ENCODE measurements at regions not wholly inside any gene's neighbourhood (a gene's known extent, or its start where the extent isn't known, plus 50 kb on each side); places are given as distances from the start of the nearest gene placed in this dataset.

DNA sequence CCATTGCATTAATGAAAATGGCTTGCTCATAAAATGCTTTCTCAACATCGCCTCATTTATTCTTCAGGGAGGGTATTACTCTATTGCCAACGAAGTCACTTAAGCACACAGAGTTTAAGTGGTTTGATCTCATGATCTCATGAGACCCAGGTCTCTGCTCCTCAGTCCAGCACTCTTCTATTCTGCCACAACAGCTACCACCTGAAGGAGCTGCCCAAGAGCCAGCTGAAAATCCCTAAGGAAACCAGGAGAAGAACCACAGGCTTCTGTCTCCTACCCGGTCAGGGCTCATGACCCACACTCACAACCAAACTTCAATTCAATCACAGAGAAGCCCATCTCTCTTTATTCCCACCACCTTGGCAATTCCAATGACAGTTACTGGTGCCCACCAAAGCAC is 85.5 kb upstream of the GPM6B start:
- DNase-seq = no peak

DNA sequence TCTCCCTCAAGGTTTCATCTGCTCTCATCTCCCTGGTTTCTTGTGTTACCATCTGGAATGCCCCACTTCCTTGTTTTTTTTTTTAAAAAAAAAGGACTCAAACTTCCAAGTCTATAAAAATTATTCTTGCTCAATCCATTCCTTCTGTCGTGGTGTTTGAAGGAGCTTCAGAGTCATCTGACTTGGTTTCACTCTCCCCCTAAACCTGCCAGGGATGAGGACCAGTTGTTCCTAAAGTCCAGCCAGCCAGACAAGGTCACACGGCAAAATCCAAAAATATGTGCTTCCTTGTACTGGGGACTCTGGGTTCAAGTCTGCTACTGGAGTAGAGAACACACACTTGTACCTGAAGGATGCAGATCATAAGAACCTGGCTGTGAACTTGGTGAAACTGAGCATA is 84.5 kb upstream of the GPM6B start:
- no peak for DNase-seq

DNA sequence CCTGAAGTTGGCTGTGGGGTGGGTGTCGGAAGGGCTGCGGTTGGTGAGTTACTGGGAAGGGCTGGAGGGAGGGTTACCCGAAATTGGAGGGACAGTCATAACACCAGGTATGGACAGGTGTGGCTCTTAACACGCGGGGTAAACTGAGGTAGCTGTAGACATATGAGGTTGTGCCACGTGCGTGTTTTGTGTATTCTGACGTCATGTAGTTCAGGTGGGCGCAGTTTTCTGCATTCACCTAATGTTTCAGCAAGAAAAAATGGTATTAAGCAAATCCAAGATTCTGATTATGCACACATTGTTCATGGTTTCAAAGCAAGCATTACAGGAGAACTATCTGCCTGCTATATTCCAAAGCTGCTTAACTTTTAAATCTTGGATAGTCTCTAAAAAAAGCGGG is 83.5 kb upstream of the GPM6B start:
- DNase-seq = no peak

DNA sequence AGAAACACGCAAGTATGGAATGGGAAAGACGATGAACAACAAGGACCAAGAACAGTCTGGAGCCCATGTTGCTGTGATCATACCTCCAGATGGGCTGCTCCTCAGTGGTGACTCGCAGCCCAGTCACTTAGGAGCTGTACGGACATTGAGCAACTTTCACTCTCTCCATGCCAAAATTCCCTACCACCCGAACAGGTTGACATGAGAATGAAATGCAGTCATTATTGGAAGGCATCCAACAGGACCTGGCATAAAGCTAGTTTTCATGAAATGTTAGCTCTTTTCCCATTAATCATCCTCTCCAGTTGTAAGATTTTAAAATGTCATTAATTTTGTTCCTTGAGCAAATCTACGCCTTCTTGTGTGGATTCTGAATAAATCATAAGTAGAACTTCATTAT is 82.7 kb upstream of the GPM6B start:
- no peak for DNase-seq

DNA sequence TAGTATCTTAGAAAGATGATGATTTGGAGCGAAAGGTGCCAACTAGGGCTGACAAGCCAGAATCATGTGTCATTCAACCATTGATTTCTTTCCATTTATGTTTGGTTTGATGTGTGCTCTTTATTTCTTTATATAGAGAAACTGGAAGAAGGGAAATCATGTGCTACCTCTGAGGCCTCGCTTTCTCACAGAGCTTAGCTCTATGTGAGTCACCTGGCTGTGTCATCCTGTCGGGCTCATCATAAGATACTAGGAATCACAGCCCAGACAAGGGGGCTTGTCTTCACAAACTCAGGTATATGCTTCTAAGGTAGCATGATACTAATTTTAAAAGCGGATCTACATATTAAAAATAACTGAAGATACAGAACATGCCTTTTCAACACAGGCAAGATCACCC is 81.7 kb upstream of the GPM6B start:
- peak; percentile 1 for DNase-seq

DNA sequence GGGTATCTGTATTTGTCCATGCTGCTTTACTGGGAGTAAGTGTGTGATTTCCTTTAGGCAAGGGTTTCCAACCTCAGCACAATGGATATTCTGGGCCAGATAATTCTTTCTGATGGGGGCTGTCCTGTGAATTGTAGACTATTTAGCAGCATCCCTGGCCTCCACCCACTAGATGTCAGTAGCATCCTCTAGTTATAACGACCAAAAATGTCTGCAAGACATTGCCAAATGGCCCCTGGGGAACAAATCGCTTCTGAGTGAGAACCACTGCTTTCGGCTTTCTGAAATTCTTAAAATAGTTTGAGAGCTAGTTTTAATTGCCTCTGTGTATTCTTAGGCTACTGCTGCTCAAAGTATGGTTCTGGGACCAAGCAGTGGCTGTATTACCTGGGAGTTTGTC is 81.2 kb upstream of the GPM6B start:
- DNase-seq = no peak

DNA sequence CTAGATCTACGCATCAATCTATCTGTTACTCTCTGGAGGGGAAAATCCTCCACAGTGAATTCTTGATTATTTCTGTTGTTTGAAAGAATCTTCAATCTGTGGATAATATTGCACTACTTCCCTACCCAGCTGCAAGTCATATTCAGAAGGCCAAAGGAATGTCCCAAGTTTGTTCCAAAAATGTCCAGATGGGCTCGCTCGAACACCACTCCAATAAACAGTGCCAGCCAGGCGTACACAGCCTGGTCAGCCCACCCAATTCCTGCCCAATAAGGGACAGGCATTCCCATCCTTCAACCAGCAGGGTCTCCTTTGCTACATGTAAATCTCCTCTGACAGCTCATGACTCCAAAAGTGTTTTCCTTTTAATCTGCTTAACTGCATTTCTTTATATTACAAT is 80.7 kb upstream of the GPM6B start:
- no peak for DNase-seq

DNA sequence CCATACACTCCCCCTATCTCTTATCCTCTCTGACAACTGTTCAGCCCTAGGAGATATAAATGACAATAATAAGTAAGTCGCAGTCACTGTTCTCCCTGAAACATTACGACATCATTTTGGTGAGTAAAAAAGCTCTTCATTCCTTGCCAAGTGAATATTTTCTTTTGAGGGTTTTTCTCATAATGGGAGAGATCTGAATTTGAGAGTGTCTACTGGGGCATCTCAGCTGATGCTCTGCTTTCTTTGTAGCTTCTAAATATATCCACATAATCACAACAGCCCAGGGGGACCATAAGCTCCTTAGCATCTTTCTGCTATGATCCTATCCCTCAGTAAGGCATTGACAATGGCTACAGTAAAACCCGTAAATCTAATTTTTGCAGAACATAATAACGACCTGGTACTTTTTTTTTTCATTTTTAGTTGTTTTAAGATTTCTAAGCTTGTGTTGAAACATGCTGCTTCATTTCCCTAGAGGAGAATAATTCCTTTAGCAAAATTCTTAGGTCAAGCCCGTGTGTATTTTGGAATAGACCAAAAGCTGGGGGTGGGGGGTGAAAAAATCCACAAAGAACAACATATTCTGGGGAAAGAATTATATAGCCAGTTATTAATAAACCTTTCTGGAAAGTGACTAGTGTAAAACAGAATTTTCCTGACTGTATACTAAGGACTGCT is 78.1 kb upstream of the GPM6B start:
- no peak for DNase-seq

DNA sequence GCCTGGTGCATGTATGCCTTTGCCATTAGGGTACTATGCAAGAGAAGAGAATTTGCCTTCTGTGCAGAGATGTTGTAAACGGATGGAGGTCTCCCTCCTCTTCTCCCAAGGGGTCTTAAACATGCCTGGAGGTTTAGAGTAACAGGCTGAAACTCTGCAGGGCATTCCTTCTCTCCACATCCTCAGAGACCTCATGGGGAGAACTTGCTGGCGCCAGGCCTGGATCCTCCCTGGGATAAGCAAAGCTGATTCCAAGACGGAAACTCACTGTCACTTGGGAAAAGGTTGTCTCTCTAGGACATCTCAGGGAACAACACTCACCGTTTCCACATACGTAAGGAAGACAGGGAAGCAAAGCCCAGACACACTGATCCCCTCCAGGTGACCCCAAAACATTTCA is 76.9 kb upstream of the GPM6B start:
- no peak for DNase-seq

DNA sequence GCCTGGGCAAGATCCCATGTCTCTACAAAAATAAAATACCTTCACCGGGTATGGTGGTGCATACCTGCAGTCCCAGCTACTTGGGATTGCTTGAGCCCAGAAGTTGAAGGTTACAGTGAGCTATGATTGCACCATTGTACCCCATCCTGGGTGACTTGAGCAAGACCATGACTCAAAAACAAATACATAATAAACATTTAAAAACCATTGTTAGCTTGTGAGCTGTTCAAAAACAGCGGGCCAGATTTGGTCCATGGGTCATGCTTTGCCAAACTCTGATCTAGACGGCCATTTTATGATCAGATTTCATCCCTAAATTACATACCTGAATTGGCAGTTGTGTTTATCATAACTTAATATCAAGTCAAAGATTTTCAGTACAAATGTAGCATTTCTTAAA is 76.0 kb upstream of the GPM6B start:
- DNase-seq = no peak

DNA sequence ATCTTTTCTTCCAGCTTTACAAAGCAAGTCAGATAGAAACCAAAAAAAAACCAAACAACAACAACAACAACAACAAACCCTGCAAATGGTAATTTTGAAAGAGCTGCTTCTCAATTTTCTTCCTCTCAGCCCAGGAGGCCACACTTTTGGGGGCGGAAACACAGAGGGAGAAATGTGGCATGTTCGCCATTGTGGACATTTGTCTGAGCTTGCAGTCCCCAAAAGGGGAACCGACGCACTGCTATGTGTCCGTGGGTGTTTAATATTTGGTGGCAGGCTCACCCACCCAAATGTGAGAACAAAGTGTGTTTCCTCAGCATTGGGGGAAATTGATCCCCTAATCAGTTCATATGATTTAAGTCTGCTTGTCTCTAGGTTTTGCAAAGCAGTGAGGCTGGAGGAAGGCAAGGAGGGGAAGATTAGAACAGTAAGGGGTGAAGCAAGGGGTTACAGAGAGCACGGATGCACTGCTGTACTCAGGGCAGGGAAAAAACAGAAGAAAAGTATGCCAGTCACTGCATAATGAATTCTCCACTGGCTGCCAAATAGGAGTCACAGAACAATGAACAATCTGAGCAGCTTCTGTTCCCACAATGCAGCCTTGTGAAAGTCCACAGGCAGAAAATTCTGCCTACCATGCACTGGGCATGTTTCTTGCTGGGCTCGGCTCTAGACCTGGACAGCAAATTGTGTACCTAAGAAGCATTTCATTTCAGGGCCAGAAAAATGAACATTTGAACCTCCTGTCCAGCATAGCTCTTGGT is 74.7 kb upstream of the GPM6B start:
- DNase-seq = no peak

DNA sequence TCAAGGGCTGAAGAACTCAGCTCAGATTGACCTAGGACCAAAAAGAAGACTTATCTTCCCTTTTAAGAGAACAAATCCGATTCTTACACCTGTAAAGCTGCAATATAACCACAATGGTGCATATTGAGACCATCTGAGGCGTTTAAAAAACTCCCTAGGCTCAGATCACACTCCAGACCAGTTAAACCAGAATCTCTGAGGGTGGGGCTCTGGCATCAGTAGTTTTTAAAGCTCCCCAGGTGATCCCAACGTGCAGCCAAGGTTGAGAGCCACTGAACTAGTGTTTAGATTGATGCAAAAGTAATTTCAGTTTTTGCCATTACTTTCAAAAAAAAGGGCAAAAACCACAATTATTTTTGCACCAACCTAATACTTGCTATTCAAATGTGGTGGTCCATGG is 73.9 kb upstream of the GPM6B start:
- DNase-seq = no peak

DNA sequence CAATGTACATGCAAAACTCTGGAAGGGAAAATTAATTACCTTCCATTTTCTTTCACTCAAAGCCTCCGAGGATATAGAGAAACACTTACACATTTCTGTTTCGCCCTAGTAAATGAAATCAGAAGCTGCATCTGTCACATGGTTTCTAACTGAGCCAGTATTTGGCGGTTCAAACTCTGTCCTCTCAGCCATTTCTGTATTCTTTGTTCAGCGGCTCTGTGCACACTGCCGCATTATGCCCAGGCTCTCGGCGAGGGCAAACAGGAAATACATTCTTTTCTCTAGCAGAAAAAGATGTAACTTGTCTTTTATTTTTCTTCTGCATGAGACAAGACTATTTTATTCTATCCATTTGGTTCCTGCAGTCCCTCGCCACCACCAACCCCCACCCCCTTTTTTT is 71.4 kb upstream of the GPM6B start:
- no peak for DNase-seq

DNA sequence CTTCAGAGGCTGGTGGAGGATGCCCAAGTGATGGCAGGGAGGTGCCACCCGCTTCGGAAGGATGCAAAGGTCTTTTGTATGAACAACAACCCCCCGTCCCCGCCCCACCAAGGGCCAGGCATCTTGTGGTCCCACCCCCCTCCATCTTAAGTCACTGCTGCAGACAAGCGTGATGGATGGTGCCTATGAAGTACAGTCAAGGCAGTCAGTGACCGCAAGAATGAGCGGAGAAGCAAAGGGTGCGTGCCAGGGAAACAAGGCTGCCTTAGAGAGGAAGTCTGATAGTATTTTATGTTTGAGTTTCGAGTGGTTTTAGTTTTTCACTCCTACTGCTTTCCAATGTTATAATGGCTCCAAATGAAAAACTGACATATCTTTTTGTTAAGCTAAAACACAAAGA is 68.7 kb upstream of the GPM6B start:
- DNase-seq = no peak

DNA sequence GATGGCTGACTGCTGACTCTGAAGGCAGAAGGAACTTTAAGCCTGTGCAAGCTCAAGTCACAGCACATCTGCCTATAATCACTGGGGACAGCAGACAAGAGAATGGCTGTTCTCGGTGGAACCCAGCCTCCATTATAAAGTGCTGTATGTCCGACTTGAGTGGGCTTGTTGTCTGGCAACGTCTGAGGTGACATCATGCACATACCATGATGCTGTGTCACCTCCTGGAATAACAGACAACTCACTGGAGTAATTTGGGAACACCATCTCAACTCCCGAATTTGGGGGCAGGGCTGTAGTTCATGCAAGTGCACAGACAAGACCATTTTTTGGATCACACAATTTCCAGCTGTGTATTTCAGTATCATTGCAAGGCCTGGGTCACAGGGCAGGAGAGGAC is 59.8 kb upstream of the GPM6B start:
- no peak for DNase-seq

DNA sequence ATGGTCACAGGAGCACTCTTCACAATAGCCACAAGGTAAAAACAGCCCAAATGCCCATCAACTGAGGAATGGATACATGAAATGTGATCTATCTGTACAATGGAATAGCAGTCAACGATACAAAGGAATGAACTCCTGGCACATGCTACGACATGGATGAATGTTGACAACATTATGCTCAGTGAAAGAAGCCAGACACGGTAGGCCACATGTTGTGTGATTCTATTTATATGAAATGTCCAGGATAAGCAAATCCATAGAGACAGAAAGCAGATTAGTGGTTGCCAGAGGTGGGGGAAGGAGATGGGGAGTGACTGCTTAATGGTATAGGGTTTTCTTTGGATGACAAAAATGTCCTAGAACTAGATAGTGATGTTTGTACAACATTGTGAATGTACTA is 58.7 kb upstream of the GPM6B start:
- no peak for DNase-seq

DNA sequence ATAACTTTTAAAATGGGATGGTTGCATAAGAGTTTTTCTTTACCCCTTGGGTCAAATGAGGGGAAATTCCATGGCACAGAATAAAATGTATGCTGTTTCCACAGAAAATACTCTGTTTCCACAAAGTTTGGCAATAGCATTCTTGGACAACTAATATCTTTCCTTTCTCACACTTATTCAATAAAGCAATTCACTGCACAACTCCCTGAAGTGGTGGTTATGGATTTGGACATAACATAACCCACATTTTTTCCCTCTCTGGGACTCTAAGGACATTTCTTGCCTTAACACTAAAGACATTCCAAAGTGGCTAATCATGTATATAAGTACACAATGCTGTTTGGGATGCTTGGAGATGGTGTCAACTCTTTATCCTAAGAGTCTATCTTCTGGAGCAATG is 51.7 kb upstream of the GPM6B start:
- no peak for DNase-seq

Measured in stimulated activated CD4-positive, alpha-beta T cell treated with anti-CD3 and anti-CD28 coated beads, Interleukin-4, amount 100 ng/mL, for 1 hour (primary cell).